ENCODE measurements at regions not wholly inside any gene's neighbourhood (a gene's known extent, or its start where the extent isn't known, plus 50 kb on each side); places are given as distances from the start of the nearest gene placed in this dataset.

DNA sequence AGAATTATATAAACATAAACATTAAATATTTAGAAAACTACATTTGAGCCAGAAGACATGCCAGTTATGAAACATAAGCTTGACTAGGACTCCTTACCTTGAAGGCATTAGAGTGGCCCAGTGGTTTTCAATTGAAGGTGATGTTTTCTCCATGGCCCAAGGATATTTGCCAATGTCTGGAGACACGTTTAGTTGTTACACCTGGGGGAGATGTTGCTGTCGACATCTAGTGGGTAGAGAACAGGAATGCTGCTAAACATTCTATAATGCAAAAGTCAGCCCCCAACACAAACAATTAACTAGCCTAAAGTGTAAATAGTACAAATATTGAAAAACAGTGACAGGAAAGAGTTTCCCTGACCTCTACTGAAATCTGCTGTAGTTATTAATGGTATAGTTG is 200.9 kb upstream of the HS3ST5 start:
- DNase-seq, result no peak

DNA sequence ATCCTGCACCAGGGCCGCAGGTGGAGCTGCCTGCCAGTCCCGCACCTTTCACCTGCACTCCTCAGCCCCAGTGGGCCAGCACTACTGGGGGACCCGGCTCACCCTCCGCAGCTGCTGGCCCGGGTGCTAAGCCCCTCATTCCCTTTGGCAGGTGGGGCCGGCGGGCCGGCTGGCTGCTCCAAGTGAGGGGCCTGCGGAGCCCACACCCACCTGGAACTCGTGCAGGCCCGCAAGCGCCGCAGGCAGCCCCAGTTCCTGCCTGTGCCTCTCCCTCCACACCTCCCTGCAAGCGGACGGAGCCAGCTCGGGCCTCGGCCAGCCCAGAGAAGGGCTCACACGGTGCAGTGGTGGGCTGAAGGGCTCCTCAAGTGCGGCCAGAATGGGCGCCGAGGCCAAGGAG is 199.0 kb upstream of the HS3ST5 start:
- DNase-seq, result no peak

DNA sequence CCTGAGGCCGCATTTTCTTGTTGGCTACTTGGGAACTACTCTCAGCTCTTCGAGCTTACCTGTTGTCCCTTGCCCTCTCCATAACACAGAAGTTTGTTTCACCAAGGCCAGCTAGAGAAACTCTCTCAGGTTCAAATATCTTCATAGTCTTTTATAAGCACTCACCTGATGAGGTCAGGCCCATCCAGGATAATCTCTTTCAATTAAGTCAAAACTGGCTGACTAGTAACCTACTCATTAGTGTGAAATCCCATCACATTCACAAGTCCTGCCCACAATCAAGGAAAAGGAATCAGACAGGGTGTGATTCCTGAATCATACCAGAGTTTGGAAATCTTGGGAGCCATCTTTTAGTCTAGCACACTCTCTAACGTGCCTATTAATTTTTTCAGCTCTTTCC is 195.2 kb upstream of the HS3ST5 start:
- no peak for DNase-seq

DNA sequence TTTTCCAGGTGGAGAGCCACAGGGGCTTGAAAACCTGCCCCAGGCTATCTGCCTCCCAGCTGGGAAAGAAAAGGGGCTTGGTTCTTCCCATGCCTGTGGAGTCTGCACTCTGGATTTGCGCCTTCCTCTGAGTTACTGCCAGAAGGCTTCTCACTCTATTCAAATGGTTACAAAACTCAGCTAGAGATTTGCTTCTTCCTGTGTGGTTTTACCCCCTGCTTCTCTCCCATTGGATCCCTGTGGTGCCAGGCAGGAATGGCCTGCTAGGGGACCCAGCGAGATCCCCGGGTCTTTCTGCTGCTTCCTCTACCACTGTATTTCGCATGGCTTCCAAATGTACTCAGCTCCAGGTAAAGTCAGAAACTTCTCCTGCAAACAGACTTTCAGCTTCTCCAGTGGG is 192.0 kb upstream of the HS3ST5 start:
- no peak for DNase-seq

DNA sequence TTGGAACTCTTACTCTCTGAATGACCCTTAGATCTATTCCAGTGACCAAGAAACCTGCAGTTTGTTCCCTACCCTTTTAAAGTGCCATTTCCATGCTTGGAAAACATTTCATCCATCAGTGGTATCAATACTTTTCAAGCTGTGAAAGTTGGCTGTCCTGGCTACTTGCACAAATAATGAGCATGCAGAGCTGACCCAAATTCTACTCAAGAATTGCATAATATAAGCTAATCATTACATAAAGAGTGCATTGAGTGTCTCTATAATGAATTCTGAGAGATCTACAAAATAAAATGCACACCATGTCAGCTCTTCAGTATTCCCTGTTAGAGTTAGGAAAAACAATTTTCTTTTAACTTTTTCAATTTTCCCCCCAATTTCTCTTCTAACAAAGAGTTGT is 181.3 kb upstream of the HS3ST5 start:
- no peak for DNase-seq

DNA sequence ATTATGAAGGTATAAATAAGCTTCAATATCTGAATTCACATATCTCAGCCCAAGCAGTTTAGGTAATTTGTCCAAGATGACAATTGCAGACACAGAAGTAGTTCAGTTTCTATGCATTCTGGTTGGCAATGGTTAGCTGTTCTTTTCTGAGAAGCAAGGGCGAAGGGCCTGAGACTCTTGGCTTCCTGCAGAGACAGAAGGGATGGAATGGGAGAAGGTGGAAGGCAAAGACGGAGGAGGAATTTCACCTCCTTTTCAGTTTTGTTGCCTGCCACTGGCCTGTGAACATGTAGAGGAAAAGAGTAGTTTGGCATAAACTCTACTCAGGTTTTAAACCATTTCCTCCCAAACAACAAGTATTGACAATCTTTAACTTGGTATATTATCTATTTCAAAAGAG is 180.7 kb upstream of the HS3ST5 start:
- DNase-seq, result no peak

DNA sequence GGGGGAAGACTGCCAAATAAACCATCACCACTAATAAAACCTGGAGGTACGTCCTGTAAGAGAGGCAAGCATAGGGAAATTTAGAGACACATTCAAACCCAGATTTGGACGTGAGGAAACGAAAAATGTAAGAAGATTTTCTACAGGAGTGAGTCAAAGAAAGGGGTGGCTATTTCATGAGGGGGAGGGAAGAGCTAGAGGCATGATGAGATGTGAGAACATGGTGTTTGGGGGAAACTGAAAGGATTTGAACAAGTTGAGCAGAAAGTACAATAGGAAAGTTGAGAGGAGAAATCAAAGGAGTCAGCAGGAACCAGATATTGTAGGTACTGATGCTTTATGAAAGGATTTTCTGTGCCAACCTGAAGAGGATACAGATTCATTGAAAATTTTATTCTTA is 179.1 kb upstream of the HS3ST5 start:
- DNase-seq, result no peak

DNA sequence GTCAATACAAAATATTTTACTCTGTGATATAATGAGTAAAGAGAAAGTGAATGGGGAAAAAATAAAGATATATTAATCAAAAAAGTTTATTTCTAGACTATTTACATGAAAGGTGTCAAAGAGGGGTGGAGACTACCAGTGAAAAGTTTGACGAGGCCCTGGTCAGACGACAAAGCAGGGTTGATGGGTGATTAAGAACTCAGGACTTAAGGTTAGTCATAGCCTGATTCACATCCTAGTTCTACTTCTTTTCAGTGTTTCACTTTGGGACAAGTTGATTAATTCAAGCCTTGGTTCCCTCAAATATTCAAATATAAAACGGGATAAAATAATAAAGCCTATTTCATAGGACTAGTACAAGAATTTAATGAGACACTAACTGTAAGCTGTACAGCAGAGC is 178.2 kb upstream of the HS3ST5 start:
- no peak for DNase-seq

DNA sequence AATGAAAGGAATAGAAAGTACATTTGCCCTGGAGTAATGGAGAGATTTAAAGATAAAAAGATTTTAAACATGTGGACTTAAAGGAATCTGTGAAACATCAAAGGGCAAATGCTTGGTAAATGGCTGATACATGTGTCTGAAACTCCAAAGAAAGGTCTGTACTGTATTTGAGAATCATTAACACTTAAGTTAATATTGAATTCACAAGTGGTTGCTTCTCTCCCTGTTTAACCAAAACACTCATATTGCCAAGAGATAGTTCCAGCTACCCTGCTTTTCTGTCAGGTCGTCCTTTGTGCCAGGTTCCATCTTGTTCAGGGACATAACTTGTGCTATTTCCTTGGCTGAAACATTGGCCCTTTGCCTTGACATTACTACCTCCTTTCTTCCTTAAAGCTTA is 171.3 kb upstream of the HS3ST5 start:
- DNase-seq, result no peak

DNA sequence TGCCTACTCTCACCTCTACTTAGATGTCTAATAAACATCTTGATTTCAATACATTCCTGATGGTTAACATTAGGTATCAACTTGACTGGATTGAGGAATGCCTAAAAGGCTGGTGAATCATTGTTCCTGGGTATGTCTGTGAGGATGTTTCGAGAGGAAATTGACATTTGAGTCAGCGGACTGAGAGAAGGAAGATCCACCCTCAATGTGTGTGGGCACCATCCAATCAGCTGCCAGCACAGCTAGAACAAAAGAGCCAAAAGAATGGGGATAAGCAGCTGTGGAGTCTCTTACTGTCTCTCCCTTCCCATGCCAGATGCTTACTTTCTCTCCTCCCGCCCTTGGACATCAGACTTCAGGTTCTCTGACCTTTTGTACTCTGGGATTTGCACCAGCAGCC is 128.6 kb upstream of the HS3ST5 start:
- no peak for DNase-seq

DNA sequence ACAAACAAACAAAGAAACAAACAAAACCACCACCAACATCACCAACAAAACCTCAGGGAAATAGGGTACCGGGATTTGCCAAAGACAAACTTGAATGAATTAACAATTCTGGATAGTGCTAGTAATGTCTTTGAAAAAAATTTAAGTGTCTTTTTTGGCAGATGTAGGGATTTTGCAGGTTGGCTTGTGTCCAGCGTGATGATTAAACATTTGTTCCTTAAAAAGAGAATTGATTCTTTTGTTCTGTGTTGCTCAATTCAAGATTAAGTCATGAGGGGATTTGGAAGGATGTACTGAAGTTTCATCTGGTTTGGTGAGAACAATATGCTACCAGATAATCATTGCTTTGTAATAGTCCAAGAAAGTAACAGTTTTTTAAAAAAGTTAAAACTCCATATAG is 125.1 kb upstream of the HS3ST5 start:
- DNase-seq, result peak; percentile 29

DNA sequence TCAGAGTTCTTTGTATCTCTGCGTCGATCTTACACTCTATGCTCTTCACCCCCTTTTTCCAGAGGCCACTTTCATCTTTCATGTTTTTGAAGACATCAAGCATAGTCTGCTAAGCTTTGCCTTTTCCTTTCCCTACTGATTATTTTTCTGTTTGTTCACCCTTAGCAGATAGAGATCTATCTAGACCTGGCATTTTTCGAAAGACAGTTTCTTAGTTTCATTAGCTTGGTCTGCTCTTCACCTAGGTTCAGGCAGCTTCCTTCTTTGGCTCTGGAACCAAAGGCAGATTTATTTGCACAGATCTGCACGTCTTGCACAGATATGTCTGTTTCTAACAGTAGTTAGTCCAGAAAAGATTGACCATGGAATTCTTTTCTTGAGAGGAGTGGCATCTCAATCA is 122.7 kb upstream of the HS3ST5 start:
- no peak for DNase-seq

DNA sequence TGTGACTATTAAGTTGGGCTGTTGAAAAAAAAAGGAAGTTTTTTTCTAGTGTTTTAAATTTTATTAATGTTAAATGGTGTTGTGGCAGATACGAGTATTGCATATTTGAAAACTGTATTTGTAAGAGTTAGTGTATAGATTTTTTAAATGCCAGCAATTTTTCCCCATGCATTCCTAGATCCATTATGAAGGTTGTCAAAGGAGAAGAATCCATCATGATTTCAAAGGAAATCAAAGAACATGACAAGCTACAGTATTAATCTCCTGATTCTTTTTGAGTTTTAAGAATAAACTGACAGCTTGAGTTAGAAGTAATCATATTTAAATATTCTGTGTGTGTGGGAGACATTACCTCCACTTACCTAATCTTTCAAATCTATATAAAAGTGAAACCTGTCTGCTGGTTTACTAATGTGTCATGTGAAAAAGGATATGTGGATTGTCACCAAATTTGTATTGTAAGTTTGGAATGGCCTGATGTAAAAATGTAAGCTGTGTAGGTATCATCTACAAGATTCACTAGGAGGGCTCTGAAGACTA is 111.0 kb upstream of the HS3ST5 start:
- no peak for DNase-seq

DNA sequence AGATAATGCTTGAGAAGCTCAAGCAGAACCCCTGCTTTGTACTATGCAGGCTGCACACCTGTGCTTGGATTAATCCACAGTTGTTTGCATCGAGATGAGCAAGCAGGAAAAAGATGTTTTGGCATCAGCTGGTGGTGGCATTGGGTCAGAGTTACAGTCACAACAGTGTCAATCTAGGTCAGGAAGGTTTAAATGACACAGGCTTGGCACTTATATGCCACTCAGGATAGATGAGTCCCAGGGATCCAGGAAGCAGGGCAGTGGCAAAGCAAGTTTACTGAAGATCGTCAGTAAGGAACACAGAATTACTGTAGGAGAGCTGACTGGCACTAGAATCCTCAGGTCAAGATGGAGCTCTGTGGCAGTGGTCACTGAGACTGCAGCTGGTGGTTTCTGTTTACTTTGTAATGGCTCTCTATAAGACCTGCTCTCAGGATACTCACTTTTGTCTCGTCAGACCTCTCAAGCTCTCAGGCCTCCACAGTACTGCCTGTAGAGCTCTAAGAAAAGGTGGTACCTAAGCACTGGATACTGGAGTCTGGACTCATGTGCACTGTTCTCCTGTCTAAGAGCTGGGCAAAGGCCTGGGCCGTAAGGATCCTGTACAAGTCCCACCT is 110.1 kb upstream of the HS3ST5 start:
- no peak for DNase-seq

DNA sequence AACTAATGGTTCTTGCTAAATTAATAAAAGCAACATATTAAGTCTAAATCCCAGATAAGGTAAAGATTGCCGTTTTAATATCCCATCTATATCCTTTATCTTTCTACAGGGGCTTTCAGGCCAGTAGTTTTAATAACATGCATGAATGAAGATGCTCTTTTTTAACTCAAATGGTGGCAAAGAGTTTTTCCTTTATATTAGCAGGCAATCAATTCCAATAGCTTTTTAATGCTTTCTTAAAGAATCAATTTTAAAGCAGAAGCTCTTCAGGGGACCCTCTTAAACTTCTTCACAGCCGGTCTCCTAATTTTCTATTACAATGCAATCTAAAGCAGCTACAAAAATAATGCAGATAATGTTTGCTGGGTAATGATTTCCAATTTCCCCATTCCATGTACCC is 107.8 kb upstream of the HS3ST5 start:
- DNase-seq, result no peak

DNA sequence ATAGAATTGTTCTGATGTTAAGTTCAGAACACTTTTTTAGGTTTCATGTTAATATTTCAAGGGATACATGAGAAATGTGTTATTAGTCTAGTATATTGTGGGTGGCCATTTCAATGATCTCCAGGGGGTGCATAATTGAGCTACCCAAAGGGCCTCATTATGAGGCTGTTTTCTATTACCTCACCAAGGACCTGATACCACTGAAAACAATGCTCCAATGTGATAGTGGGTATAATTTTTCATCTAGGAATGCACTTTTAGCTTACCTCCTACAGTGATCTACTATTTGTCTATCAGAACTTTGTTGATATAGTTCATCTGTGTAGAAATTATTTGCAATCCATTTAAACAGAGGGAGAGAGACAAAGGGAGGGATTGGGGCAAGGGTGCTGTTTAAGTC is 106.8 kb upstream of the HS3ST5 start:
- no peak for DNase-seq

DNA sequence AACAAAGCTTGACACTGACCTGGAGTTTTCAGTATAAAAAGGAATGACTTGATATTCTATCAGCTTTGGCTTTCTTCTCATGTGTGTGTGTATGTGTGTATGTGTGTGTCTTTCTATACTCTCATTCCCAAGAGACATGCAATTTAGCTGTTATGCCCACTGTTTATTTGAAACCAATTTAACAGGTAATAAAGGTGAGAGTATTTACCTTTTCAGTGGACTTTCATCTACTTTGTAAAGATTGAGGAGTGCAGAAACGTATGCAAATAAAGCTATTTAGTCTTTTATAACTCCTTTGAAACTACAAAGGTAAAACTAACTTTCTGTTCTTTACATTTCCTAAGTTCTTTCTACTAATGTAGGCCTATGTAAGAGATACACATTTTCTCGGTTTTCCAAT is 103.5 kb upstream of the HS3ST5 start:
- no peak for DNase-seq

DNA sequence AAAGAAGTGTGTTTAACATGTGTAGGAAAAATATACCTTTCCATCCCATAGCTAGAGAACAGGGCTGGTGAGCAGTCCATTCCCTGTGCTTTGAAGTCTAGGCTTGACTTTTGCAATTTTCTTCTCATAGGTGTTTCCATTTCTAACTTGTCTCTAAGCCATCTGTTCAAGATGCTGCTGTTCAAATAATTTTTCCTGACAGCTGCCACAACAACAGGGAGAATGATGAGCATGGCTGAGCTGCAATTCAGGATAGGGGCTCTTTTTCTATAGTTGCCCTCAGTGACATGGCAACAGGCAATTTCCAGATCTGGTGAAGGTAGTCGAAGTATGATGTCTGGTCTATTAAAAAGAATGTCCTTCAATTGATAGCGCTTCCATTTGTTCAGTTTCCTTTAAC is 103.0 kb upstream of the HS3ST5 start:
- no peak for DNase-seq

DNA sequence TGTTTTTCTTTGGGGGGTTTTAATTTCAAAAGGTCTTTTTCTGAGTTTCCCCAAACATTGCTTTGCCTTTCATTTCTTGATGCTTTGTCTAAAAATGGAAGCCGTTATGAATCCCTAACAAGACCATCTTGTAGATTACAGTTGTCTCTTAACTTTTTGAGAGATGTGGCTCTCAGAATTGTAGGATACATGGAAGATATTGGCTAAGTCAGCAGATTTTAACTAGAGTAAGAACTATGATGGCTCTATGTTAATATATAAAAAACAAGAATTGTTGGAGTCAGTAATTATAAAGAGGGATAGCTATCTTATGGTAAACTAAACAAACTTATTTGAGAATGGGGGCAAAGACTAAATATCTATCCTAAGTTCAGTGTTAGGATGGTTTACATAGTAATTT is 96.6 kb upstream of the HS3ST5 start:
- no peak for DNase-seq

DNA sequence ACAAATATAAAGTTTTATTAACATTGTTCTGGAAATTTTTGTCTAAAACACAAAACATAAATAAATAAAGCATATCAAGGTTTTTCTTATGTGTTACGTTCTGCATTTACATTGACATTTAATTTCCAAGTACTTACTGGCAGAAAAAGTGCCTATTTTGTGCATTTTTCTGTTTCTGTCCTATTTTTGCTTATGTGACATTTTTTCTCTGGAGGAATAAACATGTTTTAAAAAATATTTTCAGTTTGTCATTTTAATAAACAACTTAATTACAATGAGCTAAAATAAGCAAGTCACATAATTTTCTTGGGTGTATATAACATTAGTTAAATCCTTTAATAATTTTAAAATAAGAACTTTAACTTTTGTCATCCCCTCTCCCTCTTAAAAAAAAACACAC is 94.4 kb upstream of the HS3ST5 start:
- no peak for DNase-seq

DNA sequence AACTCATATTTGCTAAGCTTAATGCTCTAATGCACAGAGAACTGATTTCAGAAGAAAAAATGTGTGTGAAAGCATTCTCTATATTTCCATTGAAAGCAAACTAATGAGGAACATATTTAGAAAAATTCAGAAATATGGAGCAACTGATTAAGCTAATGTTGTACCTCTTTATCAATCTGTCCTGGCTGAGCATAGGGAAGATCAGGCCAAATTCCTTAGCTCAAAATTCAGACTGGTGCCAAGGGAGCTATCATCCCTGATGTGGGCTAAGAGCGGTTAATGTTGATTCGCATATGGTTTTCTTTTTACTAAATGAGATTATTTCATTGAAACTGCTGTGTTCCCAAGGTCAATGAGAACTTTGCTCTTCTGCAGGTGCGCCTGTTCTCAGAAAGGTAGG is 93.9 kb upstream of the HS3ST5 start:
- no peak for DNase-seq

DNA sequence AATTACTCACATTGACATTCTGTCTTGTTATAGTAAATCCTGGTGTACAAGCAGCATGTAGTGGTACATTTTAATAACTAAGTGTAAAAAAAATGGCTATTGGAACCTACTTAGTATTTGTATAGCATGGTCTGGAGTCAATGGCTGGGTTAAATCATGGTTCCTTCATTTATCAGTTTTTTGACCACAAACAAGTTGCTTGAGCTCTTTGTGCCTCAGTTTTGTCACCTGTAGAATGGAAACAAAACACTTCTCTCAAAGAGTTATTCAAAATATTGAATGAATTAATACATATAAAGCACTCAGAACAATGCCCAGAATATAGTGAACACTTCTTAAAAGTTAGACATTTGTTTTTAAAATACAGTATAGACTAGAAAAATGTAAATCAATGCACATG is 93.2 kb upstream of the HS3ST5 start:
- no peak for DNase-seq

DNA sequence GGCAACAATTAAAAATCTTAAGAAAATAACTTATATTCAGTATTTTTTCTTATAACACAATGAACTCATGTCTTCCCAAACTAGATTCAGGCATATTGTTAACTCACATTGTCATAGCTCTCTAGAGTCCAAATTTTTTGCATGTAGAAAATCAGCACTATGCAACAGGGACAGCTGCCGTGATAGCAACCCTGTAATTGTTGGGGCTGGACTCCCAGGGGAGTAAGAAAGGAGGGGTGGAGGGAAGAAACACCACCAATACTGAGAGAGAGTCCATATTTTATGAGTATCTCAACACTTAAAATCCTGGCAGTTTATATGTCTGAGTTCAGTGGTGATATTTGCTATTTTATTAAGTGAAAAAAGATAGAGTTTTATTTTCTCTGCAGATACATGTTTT is 89.6 kb upstream of the HS3ST5 start:
- peak; percentile 34 for DNase-seq

DNA sequence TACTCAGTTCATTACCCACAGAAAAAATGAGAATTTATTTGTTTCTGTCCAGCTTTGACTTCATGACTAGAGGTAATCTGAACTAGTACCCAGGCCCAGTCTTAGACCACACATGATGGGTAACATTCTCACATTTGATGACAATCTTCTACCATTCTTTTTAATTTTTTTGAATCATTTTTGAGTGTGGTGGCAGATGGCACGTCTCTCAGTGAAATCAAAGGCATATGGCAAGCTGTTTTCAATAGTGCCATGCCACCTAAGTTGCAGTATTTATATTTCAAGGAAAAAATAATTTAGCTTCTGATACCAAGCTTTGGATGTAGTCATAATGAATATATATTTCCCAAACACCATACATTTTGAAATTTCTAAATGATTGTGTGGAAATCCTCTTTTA is 88.8 kb upstream of the HS3ST5 start:
- no peak for DNase-seq

DNA sequence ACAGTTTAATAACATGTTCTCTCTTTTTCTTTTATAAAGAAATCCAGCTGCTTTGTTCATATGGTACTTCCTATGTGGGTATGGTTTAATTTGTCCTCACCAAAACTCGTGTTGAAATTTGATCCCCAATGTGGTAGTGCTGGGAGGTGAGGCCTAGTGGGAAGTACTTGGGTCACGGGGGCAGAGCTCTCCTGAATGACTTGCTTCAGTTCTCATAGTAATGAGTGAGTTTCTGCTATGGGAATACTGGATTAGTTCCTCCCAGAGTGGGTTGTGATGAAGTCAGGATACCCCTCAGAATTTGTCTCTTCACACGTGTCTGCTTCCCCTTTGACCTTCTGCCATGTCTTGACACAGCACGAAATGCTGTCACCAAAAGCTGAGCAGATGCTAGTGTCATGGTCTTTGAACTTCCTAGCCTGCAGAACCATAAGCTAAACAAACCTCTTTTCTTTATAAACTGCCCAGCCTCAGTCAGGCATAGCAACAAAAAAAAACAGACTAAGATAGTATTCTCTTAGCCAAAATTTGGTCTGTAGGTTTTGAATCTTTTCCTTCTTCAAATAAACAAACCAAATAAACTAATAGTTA is 87.8 kb upstream of the HS3ST5 start:
- DNase-seq, result no peak

Data from tongue (tissue), 1 donor.